Epithelial cell of proximal tubule (primary cell): ENCODE measurements at regions not wholly inside any gene's neighbourhood (a gene's known extent, or its start where the extent isn't known, plus 50 kb on each side); places are given as distances from the start of the nearest gene placed in this dataset.

Experiments used
- DNase-seq: peaks from one replicate; pipeline ENCODE4 v3.0.0-alpha.2; 2011; ENCODE audit warnings: low read depth
- H3K4me3 ChIP-seq: 2 replicates; pipeline ENCODE4 v1.5.1; 2011; ENCODE audit warnings: low read depth, mild to moderate bottlenecking, low read length
- TF ChIP-seq, protein P1 (sequence below): conservative IDR thresholded peaks from 2 replicates; pipeline ENCODE4 v1.5.1; 2012; ENCODE audit warnings: low read depth, mild to moderate bottlenecking, low read length

GRCh38 chr1:36699113-36699911 is 216.6 kb upstream of the CSF3R start:
- TF ChIP-seq, protein P1, sequence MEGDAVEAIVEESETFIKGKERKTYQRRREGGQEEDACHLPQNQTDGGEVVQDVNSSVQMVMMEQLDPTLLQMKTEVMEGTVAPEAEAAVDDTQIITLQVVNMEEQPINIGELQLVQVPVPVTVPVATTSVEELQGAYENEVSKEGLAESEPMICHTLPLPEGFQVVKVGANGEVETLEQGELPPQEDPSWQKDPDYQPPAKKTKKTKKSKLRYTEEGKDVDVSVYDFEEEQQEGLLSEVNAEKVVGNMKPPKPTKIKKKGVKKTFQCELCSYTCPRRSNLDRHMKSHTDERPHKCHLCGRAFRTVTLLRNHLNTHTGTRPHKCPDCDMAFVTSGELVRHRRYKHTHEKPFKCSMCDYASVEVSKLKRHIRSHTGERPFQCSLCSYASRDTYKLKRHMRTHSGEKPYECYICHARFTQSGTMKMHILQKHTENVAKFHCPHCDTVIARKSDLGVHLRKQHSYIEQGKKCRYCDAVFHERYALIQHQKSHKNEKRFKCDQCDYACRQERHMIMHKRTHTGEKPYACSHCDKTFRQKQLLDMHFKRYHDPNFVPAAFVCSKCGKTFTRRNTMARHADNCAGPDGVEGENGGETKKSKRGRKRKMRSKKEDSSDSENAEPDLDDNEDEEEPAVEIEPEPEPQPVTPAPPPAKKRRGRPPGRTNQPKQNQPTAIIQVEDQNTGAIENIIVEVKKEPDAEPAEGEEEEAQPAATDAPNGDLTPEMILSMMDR: no peak
- H3K4me3 ChIP-seq: no peak overlapping the region
- no peak for DNase-seq

DNA sequence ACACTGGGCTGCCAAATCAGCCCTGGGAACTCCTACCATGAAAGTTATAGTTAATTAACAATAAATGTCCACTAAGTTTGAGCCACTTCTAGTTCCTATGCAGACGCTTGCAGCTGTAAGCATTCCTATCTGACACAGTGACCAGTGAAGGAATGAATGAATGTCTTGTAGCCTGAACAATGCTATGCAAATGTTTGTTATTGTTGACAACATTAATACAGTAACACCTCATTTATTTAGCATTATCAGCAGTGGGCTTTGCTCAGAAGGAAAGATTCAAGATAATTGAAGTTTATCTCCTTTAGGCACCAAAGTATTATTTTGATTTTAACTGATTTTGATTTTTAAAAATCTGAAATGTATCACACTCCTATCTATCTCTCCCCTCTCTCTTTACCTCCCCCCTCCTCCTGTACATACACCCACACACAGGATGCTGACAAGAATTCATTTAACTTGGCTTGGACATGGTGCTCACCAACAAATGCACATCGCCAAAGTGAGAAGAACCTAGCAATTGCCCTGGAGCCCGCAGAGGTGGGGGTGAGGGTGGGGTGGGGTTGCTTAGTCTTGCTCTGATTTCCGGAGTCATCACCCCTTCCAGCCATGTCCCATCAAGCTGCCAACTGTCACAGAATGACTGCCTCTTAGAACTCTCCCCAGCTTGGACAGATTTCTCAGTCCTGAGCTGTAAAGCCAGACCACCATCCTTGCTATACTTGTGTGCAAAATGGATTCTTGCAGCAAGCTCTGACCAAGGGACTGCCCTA is 215.3 kb upstream of the CSF3R start:
- DNase-seq: no peak
- TF ChIP-seq, protein P1: no peak
- no peak overlapping the region for H3K4me3 ChIP-seq

- DNase-seq: no peak
- TF ChIP-seq, protein P1: no peak
Observed at GRCh38 chr1:36696261-36696940, 213.7 kb upstream of the CSF3R start.

GRCh38 chr1:36693603-36694002 is 210.9 kb upstream of the CSF3R start:
- no peak overlapping the region for H3K4me3 ChIP-seq
- DNase-seq: no peak
- TF ChIP-seq, protein P1: no peak

More at GRCh38 chr1:36696261-36696940, 213.7 kb upstream of the CSF3R start:
- H3K4me3 ChIP-seq: no peak overlapping the region

DNA sequence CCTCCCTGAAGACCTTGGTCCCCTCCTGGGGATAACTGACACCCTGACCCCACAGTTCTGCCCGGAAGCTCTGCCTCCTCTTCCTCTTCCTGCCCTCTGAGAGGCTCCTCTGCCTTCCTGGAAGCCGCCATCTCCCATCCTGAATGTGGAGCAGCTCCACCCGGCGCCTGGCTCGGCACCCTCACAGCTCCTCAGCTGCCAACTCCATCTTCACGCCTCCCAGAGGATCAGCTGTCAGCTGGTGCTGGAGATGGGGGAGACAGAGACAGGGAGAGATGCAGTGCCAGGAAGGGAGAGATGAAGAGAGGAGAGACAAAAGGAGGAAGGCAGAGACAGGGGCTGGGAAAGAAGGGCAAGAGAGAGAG is 210.4 kb upstream of the CSF3R start:
- no peak for DNase-seq
- no peak overlapping the region for H3K4me3 ChIP-seq
- TF ChIP-seq, protein P1: no peak

GRCh38 chr1:36692465-36693160 is 209.9 kb upstream of the CSF3R start:
- TF ChIP-seq, protein P1: no peak
- no peak overlapping the region for H3K4me3 ChIP-seq
- no peak for DNase-seq
